Muscle layer of duodenum (tissue), 2 donors: ENCODE measurements at regions not wholly inside any gene's neighbourhood (a gene's known extent, or its start where the extent isn't known, plus 50 kb on each side); places are given as distances from the start of the nearest gene placed in this dataset.

Source experiments
- H3K27ac ChIP-seq: one replicate; pipeline ENCODE4 v1.7.0; 2013; ENCODE audit warnings: mild to moderate bottlenecking, low read length
- H3K27me3 ChIP-seq: one replicate; pipeline ENCODE4 v1.7.0; 2013; ENCODE audit warnings: low read depth, mild to moderate bottlenecking, control low read depth, low read length
- H3K36me3 ChIP-seq, 2 donors: one replicate each; pipeline ENCODE4 v1.7.0; 2013; ENCODE audit warnings: low read length in 2 of 2, control low read depth in 1 of 2, mild to moderate bottlenecking in 1 of 2; ENCODE audit not compliant: insufficient read depth in 2 of 2, control insufficient read depth in 1 of 2
- H3K4me1 ChIP-seq, 2 donors: one replicate each; pipeline ENCODE4 v1.7.0; 2013; ENCODE audit warnings: low read length in 2 of 2, mild to moderate bottlenecking in 2 of 2, control low read depth in 1 of 2, moderate library complexity in 1 of 2; ENCODE audit not compliant: insufficient read depth in 2 of 2, control insufficient read depth in 1 of 2
- H3K4me3 ChIP-seq, 2 donors: one replicate each; pipeline ENCODE4 v1.7.0; 2013; ENCODE audit warnings: low read length in 2 of 2, low read depth in 1 of 2, mild to moderate bottlenecking in 1 of 2
- H3K9me3 ChIP-seq, 2 donors: one replicate each; pipeline ENCODE4 v1.7.0; 2013; ENCODE audit warnings: low read length in 2 of 2, control low read depth in 1 of 2, mild to moderate bottlenecking in 1 of 2; ENCODE audit not compliant: control insufficient read depth in 1 of 2
- donor health status: healthy.

GRCh38 chr13:85284349-85284748 is 514.9 kb downstream of the SLITRK6 start:
- Histone ChIP-seq H3K9me3 (no peaks in the 10 kb centered on the region), H3K36me3 (no peaks in the 10 kb centered on the region), H3K4me3 (no peak overlapping the region), H3K27me3 (no peaks in the 10 kb centered on the region), H3K4me1 (no peaks in the 10 kb centered on the region), H3K27ac (no peak overlapping the region)

- H3K9me3 ChIP-seq = no peaks in the 10 kb centered on the region
- no peak overlapping the region for H3K27ac ChIP-seq
- H3K4me1 ChIP-seq = no peaks in the 10 kb centered on the region
- H3K36me3 ChIP-seq = no peaks in the 10 kb centered on the region
- H3K4me3 ChIP-seq = no peak overlapping the region
- no peaks in the 10 kb centered on the region for H3K27me3 ChIP-seq
Observed at GRCh38 chr13:85283408-85283807, 515.8 kb downstream of the SLITRK6 start.

DNA sequence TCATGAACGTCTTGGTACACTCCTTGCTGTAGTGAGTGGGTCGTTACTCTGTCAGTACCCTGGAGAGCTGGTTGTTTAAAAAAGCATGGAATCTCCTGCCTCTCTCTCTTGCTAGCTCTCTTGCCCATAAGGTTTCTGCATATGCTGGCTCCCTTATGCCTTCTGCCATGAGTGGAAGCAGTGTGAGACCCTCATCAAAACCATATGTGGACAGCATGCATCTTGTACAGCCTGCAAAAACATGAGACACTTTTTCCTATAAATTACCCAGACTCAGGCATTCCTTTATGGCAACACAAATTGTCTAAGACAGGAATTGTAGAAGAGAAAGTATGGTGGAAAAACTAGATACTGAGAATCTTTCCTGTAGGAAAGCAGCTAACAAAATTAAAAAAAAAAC is 516.3 kb downstream of the SLITRK6 start:
- no peaks in the 10 kb centered on the region for H3K36me3 ChIP-seq
- no peaks in the 10 kb centered on the region for H3K27me3 ChIP-seq
- H3K9me3 ChIP-seq = no peaks in the 10 kb centered on the region
- no peaks in the 10 kb centered on the region for H3K4me1 ChIP-seq
- H3K27ac ChIP-seq = no peak overlapping the region
- H3K4me3 ChIP-seq = no peak overlapping the region

DNA sequence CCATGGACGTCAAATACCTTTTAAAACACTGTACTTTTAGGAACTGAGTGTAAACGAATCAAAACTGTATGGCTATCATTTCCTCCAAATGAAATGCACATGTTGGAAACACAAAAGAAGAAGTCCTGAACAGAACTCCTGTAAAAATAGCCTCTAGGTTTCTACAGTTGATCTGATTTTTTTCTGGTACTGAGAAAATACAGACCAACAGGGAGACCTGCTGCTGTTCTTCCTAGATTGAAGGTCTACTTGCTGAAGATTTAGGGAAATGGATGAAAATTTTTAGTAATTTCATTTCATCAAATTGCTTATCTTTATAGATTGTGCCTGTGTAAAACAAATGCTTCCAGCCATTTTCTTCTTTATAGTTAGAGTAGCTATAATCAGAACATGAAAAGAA is 520.4 kb downstream of the SLITRK6 start:
- no peaks in the 10 kb centered on the region for H3K36me3 ChIP-seq
- no peaks in the 10 kb centered on the region for H3K9me3 ChIP-seq
- no peak overlapping the region for H3K4me3 ChIP-seq
- no peaks in the 10 kb centered on the region for H3K27me3 ChIP-seq
- no peaks in the 10 kb centered on the region for H3K4me1 ChIP-seq
- no peak overlapping the region for H3K27ac ChIP-seq

DNA sequence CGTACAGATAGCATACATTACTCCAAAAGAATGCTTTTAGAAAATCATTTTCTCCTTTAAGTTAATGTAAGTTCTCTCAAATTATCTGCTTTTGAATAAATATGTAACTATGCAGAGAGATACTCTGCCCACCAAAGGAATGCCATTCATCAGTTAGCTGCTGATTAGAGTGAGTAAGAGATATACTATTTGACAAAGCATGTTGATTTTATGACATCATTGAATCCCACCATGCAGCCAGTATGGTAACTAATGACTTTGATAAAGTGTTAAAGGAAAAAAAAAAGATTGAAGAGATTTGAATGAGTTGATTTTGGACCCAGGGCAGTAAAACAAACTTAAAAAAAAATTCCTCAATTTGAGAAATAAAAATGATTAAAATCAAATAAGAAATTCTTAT is 521.5 kb downstream of the SLITRK6 start:
- H3K4me3 ChIP-seq = no peak overlapping the region
- H3K27me3 ChIP-seq = no peaks in the 10 kb centered on the region
- no peaks in the 10 kb centered on the region for H3K9me3 ChIP-seq
- no peaks in the 10 kb centered on the region for H3K36me3 ChIP-seq
- H3K27ac ChIP-seq = no peak overlapping the region
- H3K4me1 ChIP-seq = no peaks in the 10 kb centered on the region

DNA sequence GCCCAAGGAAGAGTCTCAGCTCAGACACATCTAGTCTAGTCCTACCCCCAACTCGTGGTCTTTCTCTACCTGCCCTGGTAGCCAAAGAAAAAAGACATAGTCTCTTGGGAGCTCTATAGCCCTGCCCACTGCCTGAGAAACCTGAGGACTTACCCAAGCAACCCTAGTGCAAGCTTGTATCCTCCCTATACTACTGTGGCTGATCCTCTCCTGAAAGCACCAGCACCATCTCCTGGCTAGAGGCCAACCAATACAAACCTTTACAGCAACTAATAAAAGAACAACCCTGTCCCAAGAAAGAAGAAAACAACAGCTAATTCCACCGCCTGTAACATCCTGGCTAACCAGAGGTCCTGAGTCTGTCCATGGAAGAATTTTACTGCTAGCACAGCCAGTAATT is 532.4 kb downstream of the SLITRK6 start:
- H3K4me3 ChIP-seq = no peak overlapping the region
- H3K36me3 ChIP-seq = no peaks in the 10 kb centered on the region
- H3K27ac ChIP-seq = no peak overlapping the region
- H3K9me3 ChIP-seq = peaks cover 0 to 2% of the 10 kb centered on the region in 2 donors
- H3K4me1 ChIP-seq = no peaks in the 10 kb centered on the region
- H3K27me3 ChIP-seq = no peaks in the 10 kb centered on the region

GRCh38 chr13:85266331-85266730 is 532.9 kb downstream of the SLITRK6 start:
- H3K27ac ChIP-seq = no peak overlapping the region
- peaks cover 0 to 2% of the 10 kb centered on the region in 2 donors for H3K9me3 ChIP-seq
- no peaks in the 10 kb centered on the region for H3K27me3 ChIP-seq
- H3K36me3 ChIP-seq = no peaks in the 10 kb centered on the region
- H3K4me1 ChIP-seq = no peaks in the 10 kb centered on the region
- H3K4me3 ChIP-seq = no peak overlapping the region

- Histone ChIP-seq H3K9me3 (no peaks in the 10 kb centered on the region), H3K4me3 (no peak overlapping the region), H3K27ac (no peak overlapping the region), H3K36me3 (no peaks in the 10 kb centered on the region), H3K4me1 (no peaks in the 10 kb centered on the region), H3K27me3 (no peaks in the 10 kb centered on the region)
Observed at GRCh38 chr13:85265296-85265695, 533.9 kb downstream of the SLITRK6 start.

- Histone ChIP-seq H3K36me3 (no peaks in the 10 kb centered on the region), H3K27ac (no peak overlapping the region), H3K27me3 (no peaks in the 10 kb centered on the region), H3K4me1 (no peaks in the 10 kb centered on the region), H3K9me3 (no peaks in the 10 kb centered on the region), H3K4me3 (no peak overlapping the region)
Observed at GRCh38 chr13:85262499-85262898, 536.7 kb downstream of the SLITRK6 start.

DNA sequence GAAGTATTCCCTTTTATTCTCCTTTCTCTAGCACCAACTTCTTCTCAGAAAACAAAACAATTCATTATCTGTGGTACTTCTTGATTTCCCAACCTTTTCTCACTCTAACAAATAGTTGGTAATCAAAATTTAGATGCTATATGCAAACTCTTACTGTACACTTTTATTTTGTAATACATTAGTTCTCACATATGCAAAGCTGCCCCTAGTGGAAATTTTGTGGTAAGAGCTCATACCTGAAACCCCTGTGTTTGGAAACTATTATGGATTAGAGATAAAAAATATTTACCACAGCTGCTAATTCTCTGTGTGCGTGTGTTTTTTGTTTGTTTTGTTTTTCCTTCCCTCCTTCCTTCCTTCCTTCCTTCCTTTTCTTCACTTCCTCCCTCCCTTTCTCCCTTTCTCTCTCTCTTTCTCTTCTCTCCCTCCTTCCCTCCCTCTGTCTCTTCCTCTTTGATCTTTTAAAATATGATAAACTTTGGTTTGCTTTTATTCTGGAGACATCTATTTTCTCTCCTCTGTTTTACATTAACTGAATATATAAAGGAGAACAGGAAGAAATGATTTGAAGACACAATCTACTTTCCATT is 537.4 kb downstream of the SLITRK6 start:
- H3K4me3 ChIP-seq = no peak overlapping the region
- H3K9me3 ChIP-seq = no peaks in the 10 kb centered on the region
- no peaks in the 10 kb centered on the region for H3K27me3 ChIP-seq
- no peak overlapping the region for H3K27ac ChIP-seq
- no peaks in the 10 kb centered on the region for H3K36me3 ChIP-seq
- no peaks in the 10 kb centered on the region for H3K4me1 ChIP-seq

DNA sequence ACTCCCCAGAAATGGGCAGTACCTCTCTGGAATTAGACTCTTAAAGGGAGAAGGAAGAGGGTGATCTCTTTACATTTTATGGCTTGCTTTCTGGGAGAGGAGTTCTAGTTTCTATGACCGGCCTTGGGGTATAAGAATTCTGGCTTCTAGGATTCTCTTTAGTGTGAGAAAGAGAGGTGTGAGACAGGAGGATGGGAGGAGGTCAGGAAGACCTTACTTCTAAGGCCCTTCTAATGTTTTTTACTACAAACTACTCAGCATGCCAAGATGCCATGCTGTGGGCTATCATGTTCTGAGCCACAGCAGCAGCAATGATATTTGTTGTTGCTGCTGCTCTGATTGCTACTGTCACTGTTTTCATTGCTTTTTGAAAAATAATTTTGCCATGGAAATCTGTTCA is 538.3 kb downstream of the SLITRK6 start:
- Histone ChIP-seq H3K27ac (no peak overlapping the region), H3K4me1 (no peaks in the 10 kb centered on the region), H3K27me3 (no peaks in the 10 kb centered on the region), H3K9me3 (no peaks in the 10 kb centered on the region), H3K4me3 (no peak overlapping the region), H3K36me3 (no peaks in the 10 kb centered on the region)

GRCh38 chr13:85255978-85256377 is 543.2 kb downstream of the SLITRK6 start:
- no peaks in the 10 kb centered on the region for H3K27me3 ChIP-seq
- H3K4me1 ChIP-seq = no peaks in the 10 kb centered on the region
- no peaks in the 10 kb centered on the region for H3K36me3 ChIP-seq
- H3K9me3 ChIP-seq = no peaks in the 10 kb centered on the region
- no peak overlapping the region for H3K4me3 ChIP-seq
- H3K27ac ChIP-seq = no peak overlapping the region
